Activated CD4-positive, alpha-beta T cell treated with anti-CD3 and anti-CD28 coated beads, Interleukin-2, amount 10 ng/mL, durations not matched to agents 7 days and 5 days (primary cell): ENCODE measurements at regions not wholly inside any gene's neighbourhood (a gene's known extent, or its start where the extent isn't known, plus 50 kb on each side); places are given as distances from the start of the nearest gene placed in this dataset.
"Not testable (repeated sequence)": the region's sequence is repeated elsewhere in the genome, so short reads cannot be mapped to it uniquely, and the experiment has no call there.

ENCODE experiments used
- CTCF ChIA-PET: fragments of 350-600 bp; sonication (Branson Sonifier 250); formaldehyde crosslinking; loops from one replicate; lab custom pipeline; 2021; ENCODE audit warnings: antibody characterized with exemption; lab: Charles Lee
- POLR2A ChIA-PET: fragments of 350-600 bp; sonication (Branson Sonifier 250); formaldehyde crosslinking; loops from one replicate; lab custom pipeline; 2021; ENCODE audit warnings: antibody characterized with exemption; lab: Charles Lee
- DNase-seq: peaks from one replicate; pipeline ENCODE4 v3.0.0-alpha.2; 2020
- H3K27ac Mint-ChIP-seq: one replicate; pipeline ENCODE4 v1.8.0; 2021; ENCODE audit warnings: mild to moderate bottlenecking, moderate library complexity, mixed read lengths
- H3K27me3 Mint-ChIP-seq: one replicate; pipeline ENCODE4 v1.8.0; 2021; ENCODE audit warnings: mixed read lengths
- H3K36me3 Mint-ChIP-seq: one replicate; pipeline ENCODE4 v1.8.0; 2021; ENCODE audit warnings: low read depth, mixed read lengths
- H3K4me1 Mint-ChIP-seq: one replicate; pipeline ENCODE4 v1.8.0; 2021; ENCODE audit warnings: mixed read lengths
- H3K4me3 Mint-ChIP-seq: one replicate; pipeline ENCODE4 v1.8.0; 2021; ENCODE audit warnings: mild to moderate bottlenecking, moderate library complexity, mixed read lengths
- H3K9me3 Mint-ChIP-seq: one replicate; pipeline ENCODE4 v1.8.0; 2021; ENCODE audit warnings: mixed read lengths

DNA sequence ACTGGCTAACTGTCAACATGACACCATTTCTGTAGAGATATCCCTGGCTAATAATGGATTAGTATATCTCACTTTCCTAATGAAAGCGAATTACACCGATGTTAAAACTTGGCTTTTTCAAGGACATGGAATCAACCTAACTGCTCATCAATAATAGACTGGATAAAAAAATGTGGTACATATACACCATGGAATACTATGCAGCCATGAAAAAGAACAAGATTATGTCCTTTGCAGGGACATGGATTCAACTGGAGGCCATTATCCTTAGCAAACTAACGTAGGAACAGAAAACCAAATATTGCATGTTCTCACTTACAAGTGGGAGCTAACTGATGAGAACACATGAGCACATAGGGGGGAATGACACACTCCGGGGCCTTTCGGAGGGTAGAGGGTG, 62.6 kb downstream of the ZIC1 start:
- H3K36me3 Mint-ChIP-seq: no peaks in the 10 kb centered on the region
- CTCF ChIA-PET: no interaction called here
- no peak for DNase-seq
- H3K9me3 Mint-ChIP-seq: peaks cover 4% of the 10 kb centered on the region
- no peak overlapping the region for H3K27ac Mint-ChIP-seq
- POLR2A ChIA-PET: no interaction called here
- H3K4me1 Mint-ChIP-seq: no peaks in the 10 kb centered on the region
- H3K4me3 Mint-ChIP-seq: no peak overlapping the region
- H3K27me3 Mint-ChIP-seq: no peaks in the 10 kb centered on the region

GRCh38 chr3:147472846-147473245, 63.7 kb downstream of the ZIC1 start:
- H3K36me3 Mint-ChIP-seq: no peaks in the 10 kb centered on the region
- H3K9me3 Mint-ChIP-seq: peaks cover 4% of the 10 kb centered on the region
- CTCF ChIA-PET: no interaction called here
- H3K27me3 Mint-ChIP-seq: no peaks in the 10 kb centered on the region
- POLR2A ChIA-PET: no interaction called here
- DNase-seq: no peak
- no peak overlapping the region for H3K4me3 Mint-ChIP-seq
- no peaks in the 10 kb centered on the region for H3K4me1 Mint-ChIP-seq
- H3K27ac Mint-ChIP-seq: no peak overlapping the region

DNA sequence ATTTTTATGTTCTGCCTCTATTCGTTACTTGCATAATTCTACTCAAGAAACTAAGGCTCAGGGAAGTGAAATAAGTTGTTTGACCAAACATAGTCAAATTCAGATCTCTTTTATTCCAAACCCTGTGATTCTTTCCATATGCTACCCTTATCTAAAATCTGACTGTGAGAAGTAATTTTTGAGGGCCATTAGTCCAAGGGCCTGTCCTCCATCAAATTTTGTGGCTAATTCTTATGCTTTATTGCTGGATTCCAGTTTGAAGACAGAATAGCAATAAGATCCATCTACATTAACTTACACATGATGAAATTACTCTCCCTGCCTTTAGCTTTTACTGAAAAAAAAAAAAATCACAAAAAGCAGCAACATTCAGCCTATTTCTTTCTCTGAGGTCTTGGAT, 74.0 kb downstream of the ZIC1 start:
- DNase-seq: no peak
- POLR2A ChIA-PET: no interaction called here
- Mint-ChIP-seq H3K27ac (no peak overlapping the region), H3K9me3 (peaks cover 5% of the 10 kb centered on the region), H3K27me3 (no peaks in the 10 kb centered on the region), H3K36me3 (no peaks in the 10 kb centered on the region), H3K4me1 (no peaks in the 10 kb centered on the region), H3K4me3 (no peak overlapping the region)
- CTCF ChIA-PET: no interaction called here

GRCh38 chr3:147483578-147483977, 74.4 kb downstream of the ZIC1 start:
- peaks cover 5% of the 10 kb centered on the region for H3K9me3 Mint-ChIP-seq
- no peak overlapping the region for H3K27ac Mint-ChIP-seq
- no peak overlapping the region for H3K4me3 Mint-ChIP-seq
- no peaks in the 10 kb centered on the region for H3K27me3 Mint-ChIP-seq
- ChIA-PET POLR2A (no interaction called here), CTCF (no interaction called here)
- no peaks in the 10 kb centered on the region for H3K4me1 Mint-ChIP-seq
- no peak for DNase-seq
- no peaks in the 10 kb centered on the region for H3K36me3 Mint-ChIP-seq

DNA sequence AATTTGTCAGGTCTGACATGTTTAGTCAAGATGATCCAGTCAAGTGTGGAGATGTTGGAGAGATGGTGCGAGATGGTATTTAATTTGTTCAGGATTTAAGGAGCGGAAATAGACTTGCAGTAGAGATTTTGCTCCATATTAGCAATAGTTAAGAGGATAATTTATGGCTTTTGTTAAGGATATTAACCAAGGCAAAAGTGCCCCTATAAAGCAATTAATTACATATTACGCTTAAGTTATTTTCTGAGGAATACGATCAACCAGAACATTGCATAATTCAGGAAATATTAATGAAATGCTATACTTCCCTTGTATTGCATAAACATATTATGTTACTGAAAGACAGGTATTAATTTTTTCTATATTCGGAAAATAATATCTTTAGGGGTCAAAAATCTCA, 83.9 kb downstream of the ZIC1 start:
- no peaks in the 10 kb centered on the region for H3K36me3 Mint-ChIP-seq
- H3K27me3 Mint-ChIP-seq: no peaks in the 10 kb centered on the region
- ChIA-PET CTCF (no interaction called here), POLR2A (no interaction called here)
- no peaks in the 10 kb centered on the region for H3K4me1 Mint-ChIP-seq
- no peak overlapping the region for H3K27ac Mint-ChIP-seq
- no peak overlapping the region for H3K4me3 Mint-ChIP-seq
- no peak for DNase-seq
- H3K9me3 Mint-ChIP-seq: no peaks in the 10 kb centered on the region

GRCh38 chr3:147493666-147494065, 84.5 kb downstream of the ZIC1 start:
- H3K27me3 Mint-ChIP-seq: no peaks in the 10 kb centered on the region
- DNase-seq: no peak
- ChIA-PET POLR2A (no interaction called here), CTCF (no interaction called here)
- H3K36me3 Mint-ChIP-seq: no peaks in the 10 kb centered on the region
- H3K4me1 Mint-ChIP-seq: no peaks in the 10 kb centered on the region
- no peaks in the 10 kb centered on the region for H3K9me3 Mint-ChIP-seq
- H3K4me3 Mint-ChIP-seq: no peak overlapping the region
- H3K27ac Mint-ChIP-seq: no peak overlapping the region

DNA sequence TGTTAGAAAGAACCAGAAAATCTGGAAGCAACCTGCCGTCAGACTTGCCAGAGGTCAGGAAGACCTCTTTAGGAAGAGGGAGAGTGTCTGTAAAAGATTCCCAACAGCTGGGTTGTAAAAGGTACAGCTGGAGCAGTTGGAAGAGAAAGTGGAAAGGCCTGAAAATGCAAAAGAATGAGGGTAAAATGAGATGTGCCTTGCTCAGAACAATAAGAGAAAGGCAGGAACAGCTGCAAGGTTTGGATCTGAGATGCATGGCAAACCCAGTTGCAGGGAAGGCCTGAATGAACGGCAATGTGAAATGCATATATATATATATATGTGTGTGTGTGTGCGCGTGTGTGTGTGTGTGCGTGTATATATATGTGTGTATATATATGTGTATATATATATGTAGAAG, 88.1 kb downstream of the ZIC1 start:
- H3K9me3 Mint-ChIP-seq: no peaks in the 10 kb centered on the region
- H3K27ac Mint-ChIP-seq: no peak overlapping the region
- no peak overlapping the region for H3K4me3 Mint-ChIP-seq
- ChIA-PET POLR2A (no interaction called here), CTCF (no interaction called here)
- DNase-seq: no peak
- H3K27me3 Mint-ChIP-seq: no peaks in the 10 kb centered on the region
- H3K36me3 Mint-ChIP-seq: no peaks in the 10 kb centered on the region
- H3K4me1 Mint-ChIP-seq: no peaks in the 10 kb centered on the region

GRCh38 chr3:147507638-147508286, 98.6 kb downstream of the ZIC1 start:
- Mint-ChIP-seq H3K27me3 (no peaks in the 10 kb centered on the region), H3K9me3 (no peaks in the 10 kb centered on the region), H3K4me3 (no peak overlapping the region), H3K36me3 (no peaks in the 10 kb centered on the region), H3K27ac (no peak overlapping the region), H3K4me1 (no peaks in the 10 kb centered on the region)
- CTCF ChIA-PET: no interaction called here
- no peak for DNase-seq
- POLR2A ChIA-PET: no interaction called here

- Mint-ChIP-seq H3K36me3 (no peaks in the 10 kb centered on the region), H3K27ac (no peak overlapping the region), H3K27me3 (no peaks in the 10 kb centered on the region), H3K9me3 (no peaks in the 10 kb centered on the region), H3K4me3 (no peak overlapping the region), H3K4me1 (no peaks in the 10 kb centered on the region)
- DNase-seq: no peak
- CTCF ChIA-PET: no interaction called here
- POLR2A ChIA-PET: no interaction called here
These were observed 100.3 kb downstream of the ZIC1 start for GRCh38 chr3:147509448-147509847.

- Mint-ChIP-seq H3K9me3 (no peaks in the 10 kb centered on the region), H3K27ac (no peak overlapping the region), H3K4me3 (no peak overlapping the region), H3K36me3 (no peaks in the 10 kb centered on the region), H3K27me3 (no peaks in the 10 kb centered on the region), H3K4me1 (no peaks in the 10 kb centered on the region)
- no peak for DNase-seq
- ChIA-PET CTCF (no interaction called here), POLR2A (no interaction called here)
These were observed 104.6 kb downstream of the ZIC1 start for GRCh38 chr3:147513785-147514184.

DNA sequence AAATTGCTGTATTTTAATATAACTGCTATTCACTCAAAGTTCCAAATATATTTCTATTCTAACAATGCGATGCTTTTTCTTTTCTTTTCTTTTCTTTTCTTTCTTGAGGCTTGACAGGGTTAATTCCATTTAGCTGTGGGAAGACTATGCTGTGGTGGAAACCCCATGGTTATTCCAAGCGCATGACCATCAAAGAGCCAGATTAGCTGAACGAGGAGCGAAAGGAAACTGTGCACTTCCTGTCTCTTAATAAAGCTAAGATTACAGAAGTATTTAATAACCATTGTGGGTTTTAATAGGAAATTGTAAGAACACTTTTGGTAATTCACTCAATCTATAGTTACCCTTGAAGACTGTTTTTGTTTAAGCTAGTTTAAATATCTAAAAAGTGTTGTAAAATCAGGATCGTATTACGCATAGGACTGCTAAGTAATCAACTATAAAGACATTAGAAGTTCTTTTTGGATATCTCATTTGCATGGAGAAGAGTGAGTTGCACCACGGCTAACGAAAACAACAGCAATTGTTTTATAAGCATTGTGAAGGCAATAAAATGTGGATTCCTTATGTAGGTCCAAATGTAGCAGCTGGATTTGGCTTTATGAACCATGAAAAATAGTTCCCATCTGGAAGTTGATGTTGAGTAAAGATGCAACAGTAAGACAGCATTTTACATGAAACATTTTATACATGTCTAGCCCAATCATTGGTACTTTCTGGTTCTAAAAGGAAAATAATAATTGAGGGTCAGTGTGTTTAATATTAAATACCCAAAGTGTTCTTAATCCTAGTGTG, 105.4 kb downstream of the ZIC1 start:
- Mint-ChIP-seq H3K9me3 (no peaks in the 10 kb centered on the region), H3K27me3 (no peaks in the 10 kb centered on the region), H3K4me3 (no peak overlapping the region), H3K27ac (no peak overlapping the region), H3K36me3 (no peaks in the 10 kb centered on the region), H3K4me1 (no peaks in the 10 kb centered on the region)
- POLR2A ChIA-PET: no interaction called here
- DNase-seq: no peak
- CTCF ChIA-PET: no interaction called here

DNA sequence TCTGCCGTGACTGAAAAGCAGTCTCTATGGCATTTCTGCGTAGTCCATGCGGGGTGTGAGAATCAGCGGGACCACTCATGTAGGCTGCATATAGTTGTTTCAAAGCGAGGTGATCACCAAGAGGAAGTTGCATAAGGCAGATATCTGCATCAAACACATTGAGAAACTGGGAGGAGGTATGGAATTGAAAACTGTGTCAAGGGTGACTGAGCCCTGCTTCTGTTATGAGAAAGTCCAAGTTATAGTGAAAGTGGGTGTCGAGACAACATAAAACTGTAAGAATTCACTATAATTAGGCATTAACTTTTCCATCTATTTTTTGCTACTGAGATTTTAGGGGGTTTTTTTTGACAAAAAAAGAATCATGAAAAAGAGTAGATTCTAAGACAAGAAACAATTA, 109.3 kb downstream of the ZIC1 start:
- Mint-ChIP-seq H3K36me3 (no peaks in the 10 kb centered on the region), H3K27ac (no peak overlapping the region), H3K27me3 (no peaks in the 10 kb centered on the region), H3K9me3 (no peaks in the 10 kb centered on the region), H3K4me1 (no peaks in the 10 kb centered on the region), H3K4me3 (no peak overlapping the region)
- CTCF ChIA-PET: no interaction called here
- DNase-seq: no peak
- POLR2A ChIA-PET: no interaction called here

GRCh38 chr3:147521646-147522045, 112.5 kb downstream of the ZIC1 start:
- POLR2A ChIA-PET: no interaction called here
- H3K4me1 Mint-ChIP-seq: no peaks in the 10 kb centered on the region
- no peaks in the 10 kb centered on the region for H3K36me3 Mint-ChIP-seq
- no peak overlapping the region for H3K4me3 Mint-ChIP-seq
- no peak for DNase-seq
- H3K27ac Mint-ChIP-seq: no peak overlapping the region
- CTCF ChIA-PET: no interaction called here
- no peaks in the 10 kb centered on the region for H3K9me3 Mint-ChIP-seq
- H3K27me3 Mint-ChIP-seq: no peaks in the 10 kb centered on the region

- H3K4me3 Mint-ChIP-seq, H3K27me3 Mint-ChIP-seq, POLR2A ChIA-PET: not testable (repeated sequence)
These were observed 113.6 kb downstream of the ZIC1 start for GRCh38 chr3:147522780-147523179.

More at GRCh38 chr3:147522780-147523179, 113.6 kb downstream of the ZIC1 start:
- DNase-seq, H3K9me3 Mint-ChIP-seq, H3K36me3 Mint-ChIP-seq, H3K27ac Mint-ChIP-seq, H3K4me1 Mint-ChIP-seq, CTCF ChIA-PET: not testable (repeated sequence)
